OCI-LY3 (cell line): ENCODE measurements at regions not wholly inside any gene's neighbourhood (a gene's known extent, or its start where the extent isn't known, plus 50 kb on each side); places are given as distances from the start of the nearest gene placed in this dataset.

Source experiments
- CTCF ChIP-seq: fragments of 200-600, 300-600 bp; sonication (generic); IDR thresholded peaks from 2 replicates; pipeline ENCODE4 v1.5.1; 2014; ENCODE audit warnings: antibody characterized with exemption, low read length, low read depth
- EZH2phosphoT487 ChIP-seq: fragments of 200-600 bp; shearing (Covaris generic); IDR thresholded peaks from 2 replicates; pipeline ENCODE4 v1.6.1; 2018; ENCODE audit warnings: antibody characterized with exemption, mixed run types, low read depth

DNA sequence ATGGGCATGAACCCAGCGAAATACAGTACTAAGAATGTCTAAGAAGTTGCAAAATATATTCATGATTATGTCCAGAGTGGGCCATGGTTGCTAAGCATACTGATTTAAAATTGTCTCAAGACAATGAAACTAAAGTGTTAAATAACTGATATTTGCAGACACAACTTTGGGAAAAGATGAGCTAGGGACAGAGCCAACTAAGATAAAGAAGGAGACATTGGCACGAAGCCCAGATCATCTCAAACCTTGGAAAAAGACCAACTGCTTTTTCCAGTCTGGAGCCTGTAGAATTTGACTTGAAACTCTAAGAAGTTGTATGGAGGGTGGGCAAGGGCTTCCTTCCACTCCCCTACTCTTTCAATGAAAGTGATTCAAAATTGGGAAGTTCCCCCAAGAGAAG lies 108.5 kb upstream of the GLRA2 start:
- TF ChIP-seq EZH2phosphoT487, result no peak
- TF ChIP-seq CTCF, result no peak
